Osteoblast (primary cell): ENCODE measurements at regions not wholly inside any gene's neighbourhood (a gene's known extent, or its start where the extent isn't known, plus 50 kb on each side); places are given as distances from the start of the nearest gene placed in this dataset.

Experiments used
- DNase-seq: peaks from one replicate; pipeline ENCODE4 v3.0.0; 2011; ENCODE audit warnings: low spot score, mixed read lengths; ENCODE audit not compliant: insufficient read length; ENCODE audit errors: missing footprints
- H2AFZ ChIP-seq: 2 replicates; pipeline ENCODE4 v1.6.0; 2011; ENCODE audit warnings: mild to moderate bottlenecking, low read length
- H3K27ac ChIP-seq: 2 replicates; pipeline ENCODE4 v1.5.1; 2011; ENCODE audit warnings: mild to moderate bottlenecking, low read depth, low read length, moderate library complexity
- H3K27me3 ChIP-seq: 2 replicates; pipeline ENCODE4 v1.6.0; 2012; ENCODE audit warnings: mild to moderate bottlenecking, control low read depth, inconsistent platforms, low read length, moderate library complexity; ENCODE audit not compliant: insufficient read depth
- H3K36me3 ChIP-seq: 2 replicates; pipeline ENCODE4 v1.5.1; 2011; ENCODE audit warnings: mild to moderate bottlenecking, low read length, control low read depth, moderate library complexity; ENCODE audit not compliant: insufficient read depth
- H3K4me1 ChIP-seq: 2 replicates; pipeline ENCODE4 v1.5.1; 2011; ENCODE audit warnings: mild to moderate bottlenecking, low read length, control low read depth, moderate library complexity; ENCODE audit not compliant: insufficient read depth
- H3K4me2 ChIP-seq: 2 replicates; pipeline ENCODE4 v1.6.0; 2011; ENCODE audit warnings: mild to moderate bottlenecking, low read length; ENCODE audit not compliant: insufficient read depth
- H3K4me3 ChIP-seq: fragments of 200-600 bp; sonication (generic); 3 replicates; pipeline ENCODE4 v1.5.1; 2012; ENCODE audit warnings: mild to moderate bottlenecking, low read length, inconsistent platforms; ENCODE audit not compliant: insufficient read depth
- H3K79me2 ChIP-seq: 2 replicates; pipeline ENCODE4 v1.6.0; 2012; ENCODE audit warnings: mild to moderate bottlenecking, low read length, control low read depth, inconsistent platforms; ENCODE audit not compliant: insufficient read depth
- H3K9me3 ChIP-seq: 2 replicates; pipeline ENCODE4 v1.5.1; 2011; ENCODE audit warnings: low read depth, low read length, control low read depth
- H4K20me1 ChIP-seq: 2 replicates; pipeline ENCODE4 v1.6.0; 2012; ENCODE audit warnings: mild to moderate bottlenecking, low read length, control low read depth; ENCODE audit not compliant: insufficient read depth
- CTCF ChIP-seq: IDR thresholded peaks from 2 replicates; pipeline ENCODE4 v1.5.1; 2011; ENCODE audit warnings: mild to moderate bottlenecking, low read depth, low read length, moderate library complexity; ENCODE audit errors: extremely low read depth

GRCh38 chr11:109856928-109857327 lies 236.3 kb upstream of the ZC3H12C start:
- H4K20me1 ChIP-seq: no peaks in the 10 kb centered on the region
- no peaks in the 10 kb centered on the region for H3K9me3 ChIP-seq
- no peak for DNase-seq
- no peaks in the 10 kb centered on the region for H3K36me3 ChIP-seq
- no peaks in the 10 kb centered on the region for H3K79me2 ChIP-seq
- H3K4me2 ChIP-seq: no peak overlapping the region
- no peak overlapping the region for H2AFZ ChIP-seq
- no peak for TF ChIP-seq CTCF
- H3K4me1 ChIP-seq: no peaks in the 10 kb centered on the region
- no peak overlapping the region for H3K27ac ChIP-seq
- no peak overlapping the region for H3K4me3 ChIP-seq
- H3K27me3 ChIP-seq: no peaks in the 10 kb centered on the region

GRCh38 chr11:109857637-109858036 lies 235.6 kb upstream of the ZC3H12C start:
- no peak for DNase-seq
- no peak for TF ChIP-seq CTCF
- Histone ChIP-seq H3K27ac (no peak overlapping the region), H4K20me1 (no peaks in the 10 kb centered on the region), H3K4me2 (no peak overlapping the region), H3K4me1 (no peaks in the 10 kb centered on the region), H3K79me2 (no peaks in the 10 kb centered on the region), H3K9me3 (no peaks in the 10 kb centered on the region), H3K27me3 (no peaks in the 10 kb centered on the region), H2AFZ (no peak overlapping the region), H3K4me3 (no peak overlapping the region), H3K36me3 (no peaks in the 10 kb centered on the region)

GRCh38 chr11:109858152-109858551 lies 235.0 kb upstream of the ZC3H12C start:
- Histone ChIP-seq H3K9me3 (no peaks in the 10 kb centered on the region), H3K4me1 (no peaks in the 10 kb centered on the region), H3K27me3 (no peaks in the 10 kb centered on the region), H2AFZ (no peak overlapping the region), H3K4me3 (no peak overlapping the region), H4K20me1 (no peaks in the 10 kb centered on the region), H3K4me2 (no peak overlapping the region), H3K79me2 (no peaks in the 10 kb centered on the region), H3K27ac (no peak overlapping the region), H3K36me3 (no peaks in the 10 kb centered on the region)
- no peak for TF ChIP-seq CTCF
- DNase-seq: no peak

- peak; percentile 29 for DNase-seq
- H3K4me2 ChIP-seq: no peak overlapping the region
Measured at GRCh38 chr11:109859045-109859724, 234.0 kb upstream of the ZC3H12C start.

More at GRCh38 chr11:109859045-109859724, 234.0 kb upstream of the ZC3H12C start:
- Histone ChIP-seq H3K4me3 (no peak overlapping the region), H3K36me3 (no peaks in the 10 kb centered on the region), H2AFZ (no peak overlapping the region), H3K79me2 (no peaks in the 10 kb centered on the region), H3K4me1 (no peaks in the 10 kb centered on the region), H3K9me3 (no peaks in the 10 kb centered on the region), H3K27ac (no peak overlapping the region), H4K20me1 (no peaks in the 10 kb centered on the region), H3K27me3 (no peaks in the 10 kb centered on the region)
- no peak for TF ChIP-seq CTCF
